ENCODE measurements at regions not wholly inside any gene's neighbourhood (a gene's known extent, or its start where the extent isn't known, plus 50 kb on each side); places are given as distances from the start of the nearest gene placed in this dataset.

DNA sequence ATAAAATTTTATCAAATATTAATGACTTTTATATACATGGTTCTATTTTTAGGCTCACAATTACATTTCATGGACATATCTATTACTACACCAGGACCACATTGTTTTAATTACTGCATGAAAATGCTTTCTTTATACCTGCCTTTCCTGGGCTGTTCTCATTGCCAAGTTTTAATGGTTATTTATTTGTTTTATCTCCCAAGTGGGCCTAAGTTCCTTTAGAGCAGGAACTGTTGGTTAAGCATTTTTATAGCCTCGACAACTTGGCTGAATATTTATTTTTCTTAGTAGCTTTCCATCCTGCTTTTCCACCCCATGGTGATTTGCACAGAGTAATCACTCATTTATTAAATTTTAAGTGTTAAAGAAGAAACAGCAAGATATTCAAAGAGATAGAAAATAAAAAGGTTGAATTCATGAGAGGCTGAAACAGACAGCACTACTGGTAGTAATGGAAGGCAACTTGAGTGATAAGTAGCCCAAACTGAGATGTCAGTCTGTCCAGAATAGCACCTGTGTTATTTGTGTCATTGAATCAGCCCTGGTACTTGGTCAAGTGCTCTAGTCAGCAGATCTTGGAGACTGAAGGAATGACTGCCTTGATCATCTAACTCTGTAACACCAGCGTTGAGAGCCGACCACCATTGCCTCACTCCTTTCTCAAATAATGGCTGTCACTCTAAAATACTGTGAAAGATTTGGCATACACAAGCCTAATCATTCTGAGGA lies 119.1 kb upstream of the EGLN3 start:
- ATAC-seq (peak in 1 of 4 donors; percentile 38), DNase-seq (no peak)
- Histone ChIP-seq H3K4me3 (no peak overlapping the region), H3K27ac (no peak overlapping the region), H3K9me3 (no peaks in the 10 kb centered on the region), H3K4me1 (no peaks in the 10 kb centered on the region), H3K27me3 (no peaks in the 10 kb centered on the region), H3K36me3 (no peaks in the 10 kb centered on the region)
- TF ChIP-seq POLR2A (IDR thresholded peaks at IDR 0.05): no peak
- TF ChIP-seq CTCF (IDR thresholded peaks at IDR 0.05): no peak
- WGBS (ENCODE audit: insufficient coverage, low coverage, low lambda C conversion rate, missing lambda C conversion rate): 46% methylated on average over 3 of the region's 3 CpGs
- intact Hi-C loops (cut with DNase I): no loop called here

GRCh38 chr14:34067587-34067986 lies 116.7 kb upstream of the EGLN3 start:
- TF ChIP-seq POLR2A (IDR thresholded peaks at IDR 0.05) (no peak), CTCF (IDR thresholded peaks at IDR 0.05) (no peak)
- Histone ChIP-seq H3K9me3 (no peaks in the 10 kb centered on the region), H3K27me3 (no peaks in the 10 kb centered on the region), H3K4me3 (no peak overlapping the region), H3K27ac (no peak overlapping the region), H3K4me1 (no peaks in the 10 kb centered on the region), H3K36me3 (no peaks in the 10 kb centered on the region)
- 79% methylated on average over 2 of the region's 3 CpGs for WGBS (ENCODE audit: insufficient coverage, low coverage, low lambda C conversion rate, missing lambda C conversion rate)
- no peak for DNase-seq
- intact Hi-C loops (cut with DNase I): no loop called here
- no peak for ATAC-seq

GRCh38 chr14:34065690-34066391 lies 115.0 kb upstream of the EGLN3 start:
- Histone ChIP-seq H3K4me3 (no peak overlapping the region), H3K36me3 (no peaks in the 10 kb centered on the region), H3K27me3 (no peaks in the 10 kb centered on the region), H3K9me3 (no peaks in the 10 kb centered on the region), H3K27ac (no peak overlapping the region), H3K4me1 (no peaks in the 10 kb centered on the region)
- intact Hi-C loops (cut with DNase I): no loop called here
- no peak for ATAC-seq
- WGBS (ENCODE audit: insufficient coverage, low coverage, low lambda C conversion rate, missing lambda C conversion rate): 84% methylated on average over 3 of the region's 4 CpGs
- no peak for DNase-seq
- TF ChIP-seq POLR2A (IDR thresholded peaks at IDR 0.05) (no peak), CTCF (IDR thresholded peaks at IDR 0.05) (no peak)

DNA sequence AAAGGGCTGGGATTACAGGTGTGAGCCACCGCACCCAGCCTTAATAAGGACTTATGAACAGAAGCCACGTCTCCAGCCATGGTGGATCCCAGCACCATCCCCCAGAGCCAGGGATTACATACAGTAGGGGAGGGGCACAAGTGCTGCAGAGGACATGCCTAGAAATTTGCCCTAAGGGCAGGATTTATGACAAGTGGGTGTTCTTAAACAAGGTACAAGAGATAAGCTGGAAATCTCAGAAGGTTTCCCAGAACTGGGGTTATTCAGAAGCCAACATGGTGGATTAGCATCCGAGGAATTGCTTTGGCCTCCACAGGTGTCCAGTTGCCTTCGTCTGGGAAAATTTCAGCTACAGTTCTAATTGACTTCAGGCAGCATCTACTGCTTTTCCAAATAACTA lies 114.4 kb upstream of the EGLN3 start:
- H3K27ac ChIP-seq: no peak overlapping the region
- no peaks in the 10 kb centered on the region for H3K27me3 ChIP-seq
- no peak overlapping the region for H3K4me3 ChIP-seq
- ATAC-seq (no peak), DNase-seq (no peak)
- intact Hi-C loops (cut with DNase I): no loop called here
- H3K4me1 ChIP-seq: no peaks in the 10 kb centered on the region
- 70% methylated on average over 4 of the region's 4 CpGs for WGBS (ENCODE audit: insufficient coverage, low coverage, low lambda C conversion rate, missing lambda C conversion rate)
- no peaks in the 10 kb centered on the region for H3K9me3 ChIP-seq
- no peaks in the 10 kb centered on the region for H3K36me3 ChIP-seq
- TF ChIP-seq POLR2A (IDR thresholded peaks at IDR 0.05) (no peak), CTCF (IDR thresholded peaks at IDR 0.05) (no peak)

Data from right lobe of liver (tissue), 6 donors.